H9 (cell line): ENCODE measurements at regions not wholly inside any gene's neighbourhood (a gene's known extent, or its start where the extent isn't known, plus 50 kb on each side); places are given as distances from the start of the nearest gene placed in this dataset.

ENCODE experiments used
- DNase-seq: peaks from one replicate; pipeline ENCODE4 v3.0.0-alpha.2; 2017
- H2AFZ ChIP-seq: one replicate; pipeline ENCODE4 v1.6.1; 2013; ENCODE audit warnings: mild to moderate bottlenecking, low read length, control low read depth, moderate library complexity
- H2AK5ac ChIP-seq: 2 replicates; pipeline ENCODE4 v1.6.1; 2013; ENCODE audit warnings: low read length, control low read depth, mixed read lengths; ENCODE audit not compliant: insufficient read length
- H2BK120ac ChIP-seq: one replicate; pipeline ENCODE4 v1.6.1; 2013; ENCODE audit warnings: low read depth, mild to moderate bottlenecking, low read length, control low read depth, inconsistent platforms; ENCODE audit not compliant: poor library complexity, severe bottlenecking
- H2BK12ac ChIP-seq: 2 replicates; pipeline ENCODE4 v1.6.1; 2013; ENCODE audit warnings: low read length, control low read depth, mixed read lengths, low read depth; ENCODE audit not compliant: insufficient read length
- H2BK15ac ChIP-seq: 2 replicates; pipeline ENCODE4 v1.6.1; 2013; ENCODE audit warnings: low read depth, low read length, control low read depth
- H2BK20ac ChIP-seq: one replicate; pipeline ENCODE4 v1.6.1; 2013; ENCODE audit warnings: low read depth, mild to moderate bottlenecking, low read length, control low read depth, inconsistent platforms; ENCODE audit not compliant: poor library complexity, severe bottlenecking
- H2BK5ac ChIP-seq: 2 replicates; pipeline ENCODE4 v1.6.1; 2013; ENCODE audit warnings: low read length, control low read depth, mixed read lengths; ENCODE audit not compliant: insufficient read length
- H3K14ac ChIP-seq: 2 replicates; pipeline ENCODE4 v1.6.1; 2013; ENCODE audit warnings: low read length, control low read depth; ENCODE audit not compliant: insufficient read depth
- H3K18ac ChIP-seq: 2 replicates; pipeline ENCODE4 v1.6.1; 2013; ENCODE audit warnings: low read depth, mild to moderate bottlenecking, mixed read lengths, low read length, control low read depth; ENCODE audit not compliant: insufficient read length
- H3K23ac ChIP-seq: 2 replicates; pipeline ENCODE4 v1.6.1; 2013; ENCODE audit warnings: low read length, control low read depth, mixed read lengths, low read depth; ENCODE audit not compliant: insufficient read length
- H3K23me2 ChIP-seq: 2 replicates; pipeline ENCODE4 v1.6.1; 2013; ENCODE audit warnings: low read depth, mild to moderate bottlenecking, mixed read lengths, low read length, control low read depth; ENCODE audit not compliant: insufficient read length, poor library complexity, severe bottlenecking
- H3K27ac ChIP-seq: 2 replicates; pipeline ENCODE4 v1.5.1; 2013; ENCODE audit warnings: low read length, control low read depth, mixed read lengths, low read depth; ENCODE audit not compliant: insufficient read length
- H3K27me3 ChIP-seq: 2 replicates; pipeline ENCODE4 v1.6.1; 2013; ENCODE audit warnings: low read length, control low read depth, inconsistent platforms; ENCODE audit not compliant: insufficient read depth
- H3K4ac ChIP-seq: 2 replicates; pipeline ENCODE4 v1.6.1; 2013; ENCODE audit warnings: low read depth, mild to moderate bottlenecking, control low read depth, inconsistent platforms, low read length, moderate library complexity
- H3K4me1 ChIP-seq: 2 replicates; pipeline ENCODE4 v1.6.1; 2013; ENCODE audit warnings: low read length, control low read depth, inconsistent platforms; ENCODE audit not compliant: insufficient read depth
- H3K4me2 ChIP-seq: 2 replicates; pipeline ENCODE4 v1.6.1; 2013; ENCODE audit warnings: low read length, control low read depth, mixed read lengths; ENCODE audit not compliant: insufficient read length, insufficient read depth
- H3K56ac ChIP-seq: 2 replicates; pipeline ENCODE4 v1.6.1; 2013; ENCODE audit warnings: low read depth, mild to moderate bottlenecking, mixed read lengths, low read length, control low read depth; ENCODE audit not compliant: insufficient read length
- H3K79me1 ChIP-seq: 2 replicates; pipeline ENCODE4 v1.6.1; 2013; ENCODE audit warnings: low read depth, mild to moderate bottlenecking, moderate library complexity, low read length, control low read depth, inconsistent platforms; ENCODE audit not compliant: insufficient read depth, poor library complexity, severe bottlenecking
- H3K79me2 ChIP-seq: 2 replicates; pipeline ENCODE4 v1.6.1; 2013; ENCODE audit warnings: low read length, control low read depth, inconsistent platforms; ENCODE audit not compliant: insufficient read depth
- H3K9ac ChIP-seq: 2 replicates; pipeline ENCODE4 v1.6.1; 2013; ENCODE audit warnings: low read length, control low read depth, mixed read lengths; ENCODE audit not compliant: insufficient read length; ENCODE audit errors: extremely low read depth
- H3K9me3 ChIP-seq: one replicate; pipeline ENCODE4 v1.6.1; 2013; ENCODE audit warnings: low read depth, low read length, inconsistent platforms; ENCODE audit not compliant: control insufficient read depth
- H3T11ph ChIP-seq: one replicate; pipeline ENCODE4 v1.6.1; 2013; ENCODE audit warnings: mild to moderate bottlenecking, low read length, control low read depth, inconsistent platforms
- H4K20me1 ChIP-seq: one replicate; pipeline ENCODE4 v1.6.1; 2013; ENCODE audit not compliant: control insufficient read depth, insufficient read length, insufficient read depth
- H4K5ac ChIP-seq: 2 replicates; pipeline ENCODE4 v1.6.1; 2013; ENCODE audit warnings: low read depth, mild to moderate bottlenecking, mixed read lengths, low read length, control low read depth; ENCODE audit not compliant: insufficient read length
- H4K8ac ChIP-seq: replicated peaks from 2 replicates; pipeline ENCODE4 v1.6.1; 2013; ENCODE audit warnings: low read length, control low read depth, mixed read lengths, low read depth; ENCODE audit not compliant: insufficient read length
- H4K91ac ChIP-seq: 2 replicates; pipeline ENCODE4 v1.6.1; 2013; ENCODE audit warnings: low read depth, mild to moderate bottlenecking, moderate library complexity, mixed read lengths, low read length, control low read depth; ENCODE audit not compliant: insufficient read length
- H3K27ac Mint-ChIP-seq, 3 experiments: 2 replicates in 2 of 3; 3 replicates in 1 of 3; pipeline ENCODE4 v1.8.0; 2020 to 2021; ENCODE audit warnings: mixed read lengths in 3 of 3, mild to moderate bottlenecking in 1 of 3, moderate library complexity in 1 of 3
- H3K27me3 Mint-ChIP-seq: 2 replicates; pipeline ENCODE4 v1.8.0; 2021; ENCODE audit warnings: low read depth, mild to moderate bottlenecking, moderate library complexity, mixed read lengths
- H3K36me3 Mint-ChIP-seq, 3 experiments: 2 replicates in 2 of 3; 3 replicates in 1 of 3; pipeline ENCODE4 v1.8.0; 2020 to 2021; ENCODE audit warnings: low read depth in 3 of 3, mixed read lengths in 3 of 3; ENCODE audit not compliant: insufficient read depth in 1 of 3
- H3K4me1 Mint-ChIP-seq, 2 experiments: 2 replicates each; pipeline ENCODE4 v1.8.0; 2020; ENCODE audit warnings: mixed read lengths in 2 of 2
- H3K4me3 Mint-ChIP-seq, 2 experiments: 2 replicates in 1 of 2; 3 replicates in 1 of 2; pipeline ENCODE4 v1.8.0; 2020 to 2021; ENCODE audit warnings: mild to moderate bottlenecking in 2 of 2, mixed read lengths in 2 of 2, moderate library complexity in 1 of 2
- H3K9me3 Mint-ChIP-seq, 2 experiments: 2 replicates in 1 of 2; 3 replicates in 1 of 2; pipeline ENCODE4 v1.8.0; 2020; ENCODE audit warnings: mild to moderate bottlenecking in 2 of 2, mixed read lengths in 2 of 2, moderate library complexity in 1 of 2
- CTCF ChIP-seq: fragments of 200-600 bp; sonication (generic); conservative IDR thresholded peaks from 3 replicates; pipeline ENCODE4 v1.8.0; 2021; ENCODE audit warnings: antibody characterized with exemption, mild to moderate bottlenecking
- WGBS: extraction: QIAGEN DNeasy Blood & Tissue Kit; methylation state at CpG from one replicate; pipeline ENCODE4 v1.1.7; 2013; ENCODE audit warnings: missing lambda C conversion rate, low lambda C conversion rate, mixed read lengths; ENCODE audit not compliant: insufficient read length; ENCODE audit errors: extremely low coverage; 5-methylcytosine and 5-hydroxymethylcytosine counted together

GRCh38 chr20:19027971-19028370, 184.5 kb upstream of the SLC24A3 start:
- Mint-ChIP-seq H3K27ac (no peak overlapping the region), H3K4me3 (no peak overlapping the region), H3K36me3 (no peaks in the 10 kb centered on the region; a peak in 1 of 7 replicates), H3K9me3 (peaks cover 2 to 3% of the 10 kb centered on the region in 2 experiments; a peak in 2 of 5 replicates), H3K27me3 (peaks cover 20% of the 10 kb centered on the region), H3K4me1 (no peaks in the 10 kb centered on the region)
- Histone ChIP-seq H3K9me3 (no peaks in the 10 kb centered on the region), H3K4me2 (no peak overlapping the region), H3K79me2 (no peaks in the 10 kb centered on the region), H2BK5ac (no peak overlapping the region), H4K20me1 (no peaks in the 10 kb centered on the region), H2BK120ac (no peak overlapping the region), H3K23me2 (no peaks in the 10 kb centered on the region), H2BK20ac (no peak overlapping the region), H2BK15ac (no peak overlapping the region), H3K56ac (no peak overlapping the region), H2BK12ac (no peak overlapping the region), H4K91ac (no peak overlapping the region), H3K27ac (no peak overlapping the region), H3K9ac (no peak overlapping the region), H2AK5ac (no peak overlapping the region), H3K4me1 (no peaks in the 10 kb centered on the region), H3K18ac (no peak overlapping the region), H3K14ac (no peak overlapping the region), H3K27me3 (no peaks in the 10 kb centered on the region), H3K23ac (no peak overlapping the region), H3K79me1 (no peaks in the 10 kb centered on the region), H3T11ph (no peak overlapping the region), H3K4ac (no peak overlapping the region), H2AFZ (no peak overlapping the region), H4K5ac (no peak overlapping the region), H4K8ac (no peak overlapping the region)
- no peak for TF ChIP-seq CTCF
- DNase-seq = no peak
- no CpG with 5 or more reads among the region's 9 CpGs for WGBS
